DMS53 treated with DMSO at 0.1 percent for 48 hours (cell line): ENCODE measurements at regions not wholly inside any gene's neighbourhood (a gene's known extent, or its start where the extent isn't known, plus 50 kb on each side); places are given as distances from the start of the nearest gene placed in this dataset.
"Not testable (repeated sequence)": the region's sequence is repeated elsewhere in the genome, so short reads cannot be mapped to it uniquely, and the experiment has no call there.

ENCODE experiments used
- DNase-seq: peaks from one replicate; lab custom pipeline; 2025; ENCODE audit not compliant: unreplicated experiment; lab: John Stamatoyannopoulos, UW

DNA sequence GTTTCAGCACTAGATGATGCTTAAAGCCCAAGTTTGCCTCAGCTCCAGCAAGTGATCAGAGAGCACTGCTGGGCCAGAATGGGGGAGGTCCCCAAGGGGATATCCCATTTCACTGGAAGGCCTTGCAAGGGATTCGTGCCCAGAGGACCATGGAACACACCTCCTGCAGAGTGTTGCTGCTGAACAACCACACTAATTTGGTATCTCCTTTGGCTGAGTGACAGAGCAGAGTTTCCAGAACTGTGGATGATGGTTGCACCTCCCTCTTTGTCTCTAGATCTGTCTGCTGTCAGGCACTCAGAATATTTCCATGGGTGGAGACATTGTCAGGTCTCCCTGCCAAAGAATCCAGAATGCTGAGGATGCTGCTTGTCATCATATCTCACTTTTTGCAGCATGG, 484.8 kb upstream of the NETO1 start:
- no peak for DNase-seq

DNA sequence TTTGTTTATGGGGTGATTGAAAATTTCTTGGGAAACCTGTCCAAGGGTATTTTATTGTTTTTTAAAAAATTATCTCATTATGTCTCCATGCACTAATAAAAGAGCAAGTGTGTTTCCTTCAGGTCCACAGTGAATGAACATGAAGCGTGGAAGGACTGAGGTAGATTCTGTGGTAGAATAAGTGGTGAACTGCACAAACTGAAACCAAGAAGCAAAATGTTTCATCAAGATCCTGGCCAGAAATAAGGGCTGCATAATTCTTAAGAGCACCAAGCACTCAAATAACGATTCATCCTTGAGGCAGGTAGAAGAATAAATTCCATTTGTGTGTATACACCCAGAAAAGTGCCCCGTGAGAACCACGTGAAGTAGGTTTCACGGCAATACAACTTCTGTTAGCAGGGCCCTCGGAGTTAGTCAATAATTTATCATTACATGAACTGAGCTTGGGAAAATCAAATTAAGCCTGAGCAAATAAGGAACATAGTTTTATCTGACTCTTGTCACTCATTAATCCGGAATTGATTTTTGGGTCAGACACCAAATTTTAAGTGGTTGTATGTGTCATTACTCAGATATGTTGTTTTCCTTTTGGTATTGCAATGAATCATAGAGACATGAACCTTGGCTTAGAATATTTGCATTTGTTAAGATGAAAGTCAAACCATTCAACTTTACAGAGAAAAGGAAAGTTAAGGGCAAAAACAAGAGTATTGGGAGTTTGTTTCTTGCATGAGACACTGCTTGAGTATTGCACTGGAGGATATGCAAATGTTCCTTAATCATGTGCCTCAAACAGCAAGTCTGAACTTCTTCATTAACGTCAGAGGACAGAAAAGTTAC, 472.6 kb upstream of the NETO1 start:
- no peak for DNase-seq

DNA sequence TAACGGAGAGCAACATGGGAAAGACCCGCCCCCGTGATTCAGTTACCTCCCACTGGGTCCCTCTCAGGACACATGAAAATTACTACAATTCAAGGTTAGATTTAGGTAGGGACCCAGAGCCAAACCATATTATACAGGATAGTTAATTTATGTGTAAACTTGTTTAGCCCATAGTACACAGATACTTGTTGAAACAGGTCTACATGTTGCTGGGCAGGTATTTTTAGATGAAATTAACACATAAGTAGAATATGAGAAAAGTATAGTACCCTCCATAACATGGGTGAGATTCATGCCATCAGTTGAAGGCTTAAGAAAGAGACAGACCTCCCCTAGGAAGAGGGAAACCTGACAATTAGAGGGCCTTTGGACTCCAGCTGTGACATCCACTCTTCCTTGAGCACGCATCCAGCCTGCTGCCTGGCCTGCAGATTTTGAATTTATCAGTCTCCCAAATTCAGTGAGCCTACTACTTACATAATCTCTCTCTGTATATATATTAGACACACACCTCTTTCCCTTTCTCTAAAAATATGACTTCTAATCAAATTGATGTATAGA, 463.5 kb upstream of the NETO1 start:
- DNase-seq: no peak

DNA sequence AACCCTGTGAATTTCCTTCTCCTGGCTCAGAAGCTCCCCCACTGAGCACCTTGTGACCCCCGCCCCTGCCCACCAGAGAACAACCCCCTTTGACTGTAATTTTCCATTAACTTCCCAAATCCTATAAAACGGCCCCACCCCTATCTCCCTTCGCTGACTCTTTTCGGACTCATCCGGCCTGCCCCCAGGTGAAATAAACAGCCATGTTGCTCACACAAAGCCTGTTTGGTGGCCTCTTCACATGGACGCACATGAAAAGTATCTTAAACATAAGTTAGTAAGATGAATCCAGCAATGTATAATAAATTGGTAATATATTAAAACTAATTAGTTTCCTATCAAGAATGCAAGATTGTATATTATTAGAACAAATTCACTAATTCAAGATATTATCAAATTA, 462.3 kb upstream of the NETO1 start:
- DNase-seq: not testable (repeated sequence)

DNA sequence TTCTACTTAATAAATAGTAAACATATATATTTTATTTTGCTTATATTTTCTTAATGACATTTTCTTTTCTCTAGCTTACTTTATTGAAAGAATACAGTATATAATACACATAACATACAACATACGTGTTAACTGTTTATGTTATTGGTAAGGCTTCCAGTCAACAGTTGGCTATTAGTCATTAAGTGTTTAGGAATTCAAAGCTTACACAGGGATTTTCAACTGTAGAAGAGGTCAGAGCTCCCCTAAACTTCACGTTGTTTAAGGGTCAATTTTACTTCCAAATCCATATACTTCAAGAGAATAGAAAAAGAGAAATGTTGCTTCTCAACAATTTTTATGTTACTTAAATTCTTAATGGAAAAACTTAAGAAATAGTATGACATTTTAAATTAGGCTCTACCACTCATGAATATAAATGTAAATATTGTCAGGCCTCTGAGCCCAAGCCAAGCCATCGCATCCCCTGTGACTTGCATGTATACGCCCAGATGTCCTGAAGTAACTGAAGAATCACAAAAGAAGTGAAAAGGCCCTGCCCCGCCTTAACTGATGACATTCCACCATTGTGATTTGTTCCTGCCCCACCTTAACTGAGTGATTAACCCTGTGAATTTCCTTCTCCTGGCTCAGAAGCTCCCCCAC, 456.5 kb upstream of the NETO1 start:
- not testable (repeated sequence) for DNase-seq

DNA sequence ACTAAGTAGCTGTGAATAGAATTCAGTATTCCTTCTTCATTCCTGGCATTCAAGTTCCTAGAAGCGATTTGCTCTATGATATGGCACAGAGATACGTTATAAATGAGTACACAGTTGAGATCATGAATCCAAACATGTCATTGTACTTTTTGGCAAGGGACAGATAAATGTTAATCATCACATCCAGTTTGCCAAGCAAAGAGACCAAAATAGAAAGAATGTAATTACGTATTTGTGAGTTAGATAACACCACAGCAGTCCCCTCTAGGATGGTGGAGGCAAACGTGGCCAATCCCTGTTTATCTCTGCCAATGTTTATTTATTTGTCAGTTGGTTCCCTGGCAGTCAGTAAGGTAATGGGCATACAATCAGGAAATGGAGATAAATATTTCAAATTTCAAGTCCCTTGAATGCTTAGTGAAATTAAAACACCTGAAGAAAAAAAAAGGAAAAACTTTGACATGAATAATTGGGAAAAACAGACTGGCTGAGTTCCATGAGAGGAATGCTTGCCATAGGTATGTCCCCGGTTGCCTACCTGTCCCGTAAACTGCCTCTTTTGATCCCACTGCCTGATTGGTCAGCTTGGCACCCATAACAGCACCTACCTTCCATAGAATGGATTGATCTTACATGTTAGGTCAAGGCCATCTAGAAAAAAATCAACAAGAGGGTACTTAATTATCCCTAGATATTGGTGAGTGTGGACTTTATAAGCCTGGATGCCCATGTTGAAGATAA, 451.1 kb upstream of the NETO1 start:
- no peak for DNase-seq

DNA sequence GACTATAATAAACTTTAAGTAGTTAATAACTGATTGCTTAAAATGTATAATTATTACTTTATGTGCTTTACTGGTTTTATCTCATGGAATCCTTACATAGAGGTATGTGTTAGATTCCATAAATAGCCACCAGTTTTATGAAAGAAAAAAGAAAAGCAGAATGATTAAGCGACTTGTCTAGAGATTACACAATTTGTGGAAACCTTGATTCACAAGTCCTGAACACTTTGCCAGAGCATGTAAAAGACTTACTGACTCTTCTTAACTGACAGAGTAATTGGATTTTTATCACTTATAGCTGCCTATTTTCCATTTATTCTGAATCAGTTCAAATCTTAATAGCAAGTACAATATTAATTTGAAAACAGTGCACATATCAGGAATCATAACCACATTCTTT, 448.7 kb upstream of the NETO1 start:
- DNase-seq: peak; percentile 17

DNA sequence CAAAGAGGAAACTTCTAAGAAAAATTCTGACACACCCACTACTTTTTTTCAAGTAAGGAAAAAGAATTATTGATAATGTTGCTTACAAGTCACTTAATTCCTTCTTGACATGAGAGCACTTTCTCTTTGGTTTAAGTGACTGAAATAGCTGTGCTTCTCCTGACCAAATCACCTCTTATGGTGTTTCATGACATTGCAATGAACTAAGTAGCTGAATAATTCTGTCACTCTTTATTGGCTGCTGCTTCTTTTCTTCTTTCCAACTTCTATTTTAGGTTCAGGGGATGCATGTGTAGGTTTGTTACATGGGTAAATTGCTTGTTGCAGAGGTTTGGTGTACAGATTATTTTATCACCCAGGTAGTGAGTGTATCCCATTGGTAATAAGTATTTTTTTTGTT, 447.6 kb upstream of the NETO1 start:
- no peak for DNase-seq

DNA sequence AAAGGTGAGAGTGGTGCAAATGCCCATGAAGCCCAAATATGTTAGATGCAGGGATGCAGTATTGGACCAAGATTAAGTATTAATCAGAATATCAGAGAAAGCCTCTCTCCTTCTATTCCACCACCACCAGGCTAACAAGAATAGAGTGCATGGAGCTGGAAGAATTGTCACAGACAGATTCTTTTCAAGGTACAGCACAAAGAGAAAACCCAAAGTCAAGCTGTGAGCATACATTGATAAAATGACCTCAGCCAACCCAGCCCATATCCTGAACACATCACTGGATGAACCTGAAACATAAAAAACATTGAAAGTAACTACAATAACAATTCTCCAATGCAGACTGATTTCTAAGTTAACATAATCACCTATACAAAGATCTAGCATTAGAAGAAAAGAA, 445.7 kb upstream of the NETO1 start:
- no peak for DNase-seq

DNA sequence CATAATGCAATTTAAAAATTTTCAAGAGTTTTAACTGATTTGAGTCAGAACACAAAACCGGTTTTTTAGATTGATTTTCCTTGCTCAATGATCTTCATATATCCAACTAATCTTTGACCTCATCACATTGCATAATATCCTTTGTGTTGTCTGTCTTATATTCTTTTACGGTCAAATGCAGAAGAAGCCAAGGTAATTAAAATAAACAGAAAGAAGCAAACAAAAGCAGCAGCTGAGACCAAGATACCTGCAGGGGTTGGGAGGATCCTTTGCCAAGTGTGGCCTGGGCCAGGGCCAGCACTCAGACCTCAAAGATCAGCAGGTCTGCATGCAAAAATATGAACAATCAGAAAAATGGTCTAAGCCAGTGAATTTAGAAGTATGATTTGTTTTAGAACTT, 428.9 kb upstream of the NETO1 start:
- DNase-seq: peak; percentile 38

DNA sequence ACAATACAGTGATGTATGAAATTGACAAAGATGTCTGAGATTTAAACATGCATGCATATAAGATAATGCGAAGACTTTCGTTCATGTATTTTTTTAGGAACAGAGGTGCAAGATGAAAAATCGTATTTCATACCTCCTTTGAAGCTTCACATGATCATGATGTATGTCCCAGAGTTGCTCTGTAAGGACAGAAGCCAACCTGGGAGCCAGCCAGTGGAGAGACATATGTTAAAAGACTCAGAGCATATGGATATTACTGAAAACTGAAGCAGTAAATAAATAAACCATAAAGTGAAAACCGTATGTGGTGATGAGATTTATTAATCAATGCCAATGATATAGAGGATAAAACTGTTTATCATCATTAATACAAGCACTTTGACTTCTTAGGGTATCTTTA, 424.4 kb upstream of the NETO1 start:
- no peak for DNase-seq

DNA sequence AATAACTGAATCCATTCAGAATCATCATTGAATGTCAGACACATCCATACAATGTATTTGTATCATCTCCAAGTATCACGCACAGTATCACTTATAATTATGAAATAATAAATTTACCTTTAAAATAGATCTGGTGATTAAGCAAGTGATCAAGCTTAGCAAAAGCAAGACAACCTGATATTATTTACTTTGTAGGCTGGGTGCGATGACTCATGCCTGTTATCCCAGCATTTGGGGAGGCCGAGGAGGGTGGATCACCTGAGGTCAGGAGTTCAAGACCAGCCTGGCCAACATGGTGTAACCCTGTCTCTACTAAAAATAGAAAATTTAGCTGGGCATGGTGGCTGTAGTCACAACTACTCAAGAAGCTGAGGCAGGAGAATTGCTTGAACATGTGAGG, 421.0 kb upstream of the NETO1 start:
- DNase-seq: no peak

DNA sequence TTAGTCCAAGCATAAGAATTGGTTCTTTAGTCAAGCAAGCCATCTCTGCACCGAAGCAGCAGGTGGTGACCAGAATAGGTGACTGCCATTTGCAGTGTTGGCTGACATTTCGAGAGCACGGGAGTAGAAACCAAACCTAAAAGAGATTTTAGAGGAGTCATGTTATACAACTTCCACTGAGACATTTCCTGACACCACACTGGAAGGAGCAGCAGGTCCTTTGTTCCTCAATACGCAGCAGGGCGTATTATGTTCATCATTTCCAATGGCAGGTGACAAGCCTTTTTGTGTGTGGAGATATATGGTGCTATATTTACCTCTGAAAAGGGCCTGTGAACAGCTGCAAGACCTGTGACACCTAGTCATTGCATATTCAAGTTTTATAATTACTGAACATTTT, 418.8 kb upstream of the NETO1 start:
- no peak for DNase-seq

DNA sequence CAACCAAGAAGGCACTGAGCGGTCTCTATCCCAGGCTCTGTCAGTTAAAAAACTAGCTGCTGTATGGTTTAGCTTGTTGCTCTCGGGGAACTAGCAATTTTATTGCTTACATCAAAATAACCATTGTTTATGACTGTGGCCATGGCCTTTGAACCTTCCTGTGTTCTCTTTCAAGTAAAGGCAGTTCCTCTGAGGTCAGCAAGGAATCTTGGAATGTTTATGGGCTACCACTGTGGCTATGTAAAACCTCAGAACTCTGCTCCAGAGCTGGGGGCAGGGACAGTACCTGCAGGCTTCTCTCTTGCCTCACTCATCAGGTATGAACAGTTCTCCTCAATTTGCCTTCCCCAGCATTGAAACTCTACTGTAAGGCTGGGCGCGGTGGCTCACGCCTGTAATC, 416.0 kb upstream of the NETO1 start:
- no peak for DNase-seq

DNA sequence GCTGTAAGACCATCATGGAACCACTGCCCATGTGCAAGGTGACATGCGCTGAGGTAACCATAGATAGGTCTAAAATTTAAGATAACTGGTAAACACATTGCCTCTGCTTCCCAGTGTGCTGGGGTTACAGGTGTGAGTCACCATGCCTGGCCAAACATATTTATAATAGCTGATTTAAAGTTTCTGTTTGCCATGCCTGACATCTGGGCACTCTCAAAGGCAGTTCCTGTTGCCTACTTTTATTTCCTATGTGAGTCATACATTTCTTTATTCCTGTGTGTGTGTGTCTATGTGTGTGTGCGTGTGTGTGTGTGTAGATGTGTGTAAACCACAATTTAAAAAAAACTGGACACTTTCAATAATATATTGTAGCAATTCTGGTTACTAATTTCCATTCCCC, 415.2 kb upstream of the NETO1 start:
- peak; percentile 99 for DNase-seq

DNA sequence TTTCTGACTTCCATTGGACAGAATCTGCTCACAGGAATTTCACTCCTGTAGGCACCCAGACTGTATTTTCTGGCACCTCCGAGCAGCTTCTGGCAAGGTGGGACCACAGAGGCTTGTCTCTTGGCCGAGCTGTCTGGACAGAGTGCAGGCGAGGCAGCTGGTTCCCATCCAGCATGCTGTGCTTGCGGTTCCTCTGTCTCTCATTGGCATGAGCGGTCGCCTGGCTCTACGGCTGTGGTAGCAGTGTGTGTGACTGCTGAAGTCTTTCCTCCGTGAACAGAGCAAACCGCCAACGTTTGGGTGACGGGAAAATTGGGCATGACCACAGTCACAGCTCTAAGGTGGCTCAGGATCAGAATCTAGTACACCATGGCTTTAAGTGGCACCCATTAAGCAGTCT, 411.7 kb upstream of the NETO1 start:
- DNase-seq: peak; percentile 82

DNA sequence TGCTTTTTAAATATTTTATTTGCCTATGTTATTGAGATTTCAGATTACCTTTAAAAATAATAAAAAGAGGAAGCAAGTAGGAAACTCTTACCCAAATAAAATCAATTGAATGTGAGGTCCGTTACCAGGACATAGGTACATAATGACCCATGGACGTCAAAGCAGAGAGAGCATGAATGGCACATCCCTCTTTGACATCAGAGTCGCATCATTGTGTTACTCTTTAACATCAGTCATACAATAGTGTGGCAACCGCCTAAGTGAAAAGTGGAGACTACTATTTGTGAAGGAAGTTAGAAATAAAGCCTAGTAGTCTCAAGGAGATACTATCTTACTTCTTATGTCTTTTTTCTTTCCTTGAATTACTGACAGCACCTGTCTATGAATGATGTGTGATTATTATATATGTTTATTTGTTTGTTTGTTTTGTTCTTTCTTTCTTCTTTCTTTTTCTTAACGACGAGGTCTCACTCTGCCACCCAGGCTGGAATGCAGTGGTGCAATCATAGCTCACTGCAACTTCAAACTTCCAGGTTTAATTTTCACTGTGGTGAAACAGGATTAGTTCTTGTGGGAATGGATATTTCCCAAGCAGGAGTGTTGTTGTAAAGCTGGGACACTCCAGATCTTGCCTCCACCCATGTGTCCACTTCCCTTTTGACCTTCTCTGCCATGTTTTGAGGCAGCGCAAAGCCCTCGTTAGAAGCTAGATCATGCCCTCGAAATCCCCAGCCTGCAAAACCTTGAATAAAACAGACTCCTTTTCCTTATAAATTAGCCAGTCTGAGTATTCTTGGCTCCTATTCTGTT, 407.2 kb upstream of the NETO1 start:
- no peak for DNase-seq

DNA sequence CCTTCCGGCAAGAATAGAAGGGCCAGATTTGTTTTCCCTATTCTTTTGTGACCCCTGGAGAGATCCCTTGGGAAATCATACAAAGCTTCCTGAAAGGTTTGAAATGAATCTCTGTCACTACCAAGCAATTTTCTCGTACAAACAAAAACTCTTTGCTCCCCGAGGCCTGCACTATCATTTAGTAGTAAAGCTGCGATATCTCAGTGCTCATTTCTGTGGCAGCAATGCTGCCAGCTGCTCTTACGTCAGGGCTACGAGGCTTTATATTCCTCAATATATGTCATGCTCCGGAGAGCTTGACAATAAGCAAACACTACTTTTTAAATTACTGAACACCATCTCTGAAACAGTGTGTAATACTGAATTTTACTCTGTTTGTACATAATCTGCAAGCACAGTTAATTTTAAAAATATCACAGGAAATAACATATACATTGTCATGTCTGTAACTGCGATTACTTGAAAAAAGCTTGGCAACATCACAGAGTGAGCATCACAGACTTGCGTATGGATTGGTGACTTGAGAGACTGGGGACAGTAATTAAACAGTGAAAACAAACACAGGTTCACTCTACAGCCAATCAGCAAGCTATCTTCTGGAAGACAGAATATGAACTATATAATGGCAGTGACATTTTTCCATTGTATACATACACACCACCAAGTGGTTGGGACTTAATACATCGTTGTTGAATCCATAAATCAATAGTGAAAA, 403.3 kb upstream of the NETO1 start:
- DNase-seq: peak; percentile 93

DNA sequence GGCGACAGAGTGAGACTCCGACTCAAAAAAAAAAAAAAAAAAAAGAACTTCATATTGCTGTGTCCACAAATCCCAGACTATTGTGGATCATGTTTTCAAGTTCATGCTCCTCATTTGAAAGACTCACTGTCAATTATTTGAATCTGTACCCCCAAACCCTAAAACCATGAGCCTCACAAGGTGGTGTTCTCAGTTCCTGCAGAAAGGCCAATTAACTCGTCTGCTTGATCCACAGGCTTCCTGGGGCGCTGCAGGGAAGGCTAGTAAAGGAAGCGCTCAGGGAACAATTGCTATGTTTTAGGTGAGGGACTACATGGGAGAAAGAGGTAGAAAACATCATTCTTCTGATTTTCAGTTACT, 396.8 kb upstream of the NETO1 start:
- no peak for DNase-seq

DNA sequence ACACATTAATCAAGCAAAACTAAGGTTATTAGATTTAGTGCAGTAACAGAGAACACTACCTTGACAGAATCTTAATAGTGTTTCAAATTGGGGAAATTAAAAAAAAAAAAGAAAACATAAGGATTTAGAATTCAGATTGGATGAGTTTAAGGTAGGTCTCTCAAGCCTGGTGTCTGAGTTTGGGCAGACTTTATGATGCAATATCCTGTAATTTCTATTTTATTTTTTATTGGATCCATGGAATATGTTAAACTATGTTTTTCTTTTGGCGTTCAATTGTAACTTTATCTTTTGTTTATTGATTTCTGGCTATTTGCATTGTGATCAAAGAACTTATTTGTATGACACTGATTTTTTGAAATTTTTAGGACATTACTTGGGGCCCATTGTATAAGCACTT, 394.1 kb upstream of the NETO1 start:
- no peak for DNase-seq
